ENCODE measurements at regions not wholly inside any gene's neighbourhood (a gene's known extent, or its start where the extent isn't known, plus 50 kb on each side); places are given as distances from the start of the nearest gene placed in this dataset.

GRCh38 chr3:157786618-157787017 is 283.4 kb upstream of the VEPH1 start:
- Mint-ChIP-seq H3K4me3 (no peak overlapping the region), H3K27me3 (ENCODE audit: low read depth) (no peaks in the 10 kb centered on the region), H3K9me3 (no peaks in the 10 kb centered on the region), H3K36me3 (ENCODE audit: low read depth) (no peaks in the 10 kb centered on the region), H3K4me1 (ENCODE audit: low read depth) (no peaks in the 10 kb centered on the region), H3K27ac (no peak overlapping the region)
- DNase-seq (ENCODE audit: low spot score) = no peak

DNA sequence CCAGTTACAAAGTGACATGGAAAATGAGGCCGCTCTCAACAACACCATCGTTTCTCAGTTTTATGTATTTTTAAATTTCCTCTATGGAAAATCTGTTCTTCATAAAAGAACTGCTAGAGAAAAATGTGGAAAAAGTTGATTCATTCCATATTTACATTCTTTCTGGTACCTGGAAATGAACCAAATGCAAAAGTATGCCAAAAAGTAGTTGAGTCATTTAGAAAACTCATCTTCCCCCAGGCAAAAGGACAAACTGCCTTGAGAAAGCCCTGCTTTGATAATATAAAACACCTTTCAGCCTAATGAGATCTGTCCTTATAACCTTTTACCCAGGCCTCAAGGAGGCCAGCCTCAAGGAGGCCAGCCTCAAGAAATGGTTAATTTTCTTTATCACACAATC is 283.0 kb upstream of the VEPH1 start:
- Mint-ChIP-seq H3K27ac (no peak overlapping the region), H3K4me3 (no peak overlapping the region), H3K27me3 (ENCODE audit: low read depth) (no peaks in the 10 kb centered on the region), H3K9me3 (no peaks in the 10 kb centered on the region), H3K36me3 (ENCODE audit: low read depth) (no peaks in the 10 kb centered on the region), H3K4me1 (ENCODE audit: low read depth) (no peaks in the 10 kb centered on the region)
- no peak for DNase-seq (ENCODE audit: low spot score)

- Mint-ChIP-seq H3K36me3 (ENCODE audit: low read depth) (no peaks in the 10 kb centered on the region), H3K4me1 (ENCODE audit: low read depth) (no peaks in the 10 kb centered on the region), H3K9me3 (no peaks in the 10 kb centered on the region), H3K4me3 (no peak overlapping the region), H3K27ac (no peak overlapping the region), H3K27me3 (ENCODE audit: low read depth) (no peaks in the 10 kb centered on the region)
- DNase-seq (ENCODE audit: low spot score) = no peak
Measured at GRCh38 chr3:157785102-157785826, 282.0 kb upstream of the VEPH1 start.

- H3K27ac Mint-ChIP-seq = no peak overlapping the region
- no peak overlapping the region for H3K4me3 Mint-ChIP-seq
- no peaks in the 10 kb centered on the region for H3K27me3 Mint-ChIP-seq (ENCODE audit: low read depth)
- no peaks in the 10 kb centered on the region for H3K4me1 Mint-ChIP-seq (ENCODE audit: low read depth)
- no peaks in the 10 kb centered on the region for H3K36me3 Mint-ChIP-seq (ENCODE audit: low read depth)
- no peaks in the 10 kb centered on the region for H3K9me3 Mint-ChIP-seq
- DNase-seq (ENCODE audit: low spot score) = no peak
Measured at GRCh38 chr3:157782236-157782635, 279.0 kb upstream of the VEPH1 start.

GRCh38 chr3:157776861-157777260 is 273.6 kb upstream of the VEPH1 start:
- Mint-ChIP-seq H3K27ac (no peak overlapping the region), H3K36me3 (ENCODE audit: low read depth) (no peaks in the 10 kb centered on the region), H3K27me3 (ENCODE audit: low read depth) (no peaks in the 10 kb centered on the region), H3K4me1 (ENCODE audit: low read depth) (no peaks in the 10 kb centered on the region), H3K9me3 (no peaks in the 10 kb centered on the region), H3K4me3 (no peak overlapping the region)
- DNase-seq (ENCODE audit: low spot score) = no peak

DNA sequence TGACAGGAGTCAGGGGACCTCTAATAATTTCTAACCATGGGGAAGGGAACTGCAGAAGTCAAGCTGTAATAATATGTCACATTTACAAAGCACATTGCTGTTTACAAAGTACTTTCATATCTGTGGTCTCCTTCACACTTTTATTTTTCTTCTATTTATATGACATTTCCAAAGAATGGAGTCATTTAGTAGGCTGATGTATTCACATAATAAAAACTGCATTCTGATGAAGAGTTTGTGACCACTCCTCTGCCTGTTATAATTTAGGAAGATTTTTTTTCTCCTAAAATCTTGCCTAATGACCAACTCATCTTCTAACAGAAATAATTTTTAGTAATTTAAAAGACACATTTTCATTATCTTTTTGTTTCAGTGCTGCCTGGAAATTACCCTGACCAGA is 272.2 kb upstream of the VEPH1 start:
- H3K27ac Mint-ChIP-seq = no peak overlapping the region
- no peak for DNase-seq (ENCODE audit: low spot score)
- no peak overlapping the region for H3K4me3 Mint-ChIP-seq
- no peaks in the 10 kb centered on the region for H3K9me3 Mint-ChIP-seq
- H3K4me1 Mint-ChIP-seq (ENCODE audit: low read depth) = no peaks in the 10 kb centered on the region
- H3K27me3 Mint-ChIP-seq (ENCODE audit: low read depth) = no peaks in the 10 kb centered on the region
- no peaks in the 10 kb centered on the region for H3K36me3 Mint-ChIP-seq (ENCODE audit: low read depth)

GRCh38 chr3:157769378-157769777 is 266.2 kb upstream of the VEPH1 start:
- H3K27ac Mint-ChIP-seq = no peak overlapping the region
- H3K4me3 Mint-ChIP-seq = no peak overlapping the region
- H3K9me3 Mint-ChIP-seq = no peaks in the 10 kb centered on the region
- H3K27me3 Mint-ChIP-seq (ENCODE audit: low read depth) = no peaks in the 10 kb centered on the region
- no peaks in the 10 kb centered on the region for H3K36me3 Mint-ChIP-seq (ENCODE audit: low read depth)
- DNase-seq (ENCODE audit: low spot score) = no peak
- H3K4me1 Mint-ChIP-seq (ENCODE audit: low read depth) = no peaks in the 10 kb centered on the region

DNA sequence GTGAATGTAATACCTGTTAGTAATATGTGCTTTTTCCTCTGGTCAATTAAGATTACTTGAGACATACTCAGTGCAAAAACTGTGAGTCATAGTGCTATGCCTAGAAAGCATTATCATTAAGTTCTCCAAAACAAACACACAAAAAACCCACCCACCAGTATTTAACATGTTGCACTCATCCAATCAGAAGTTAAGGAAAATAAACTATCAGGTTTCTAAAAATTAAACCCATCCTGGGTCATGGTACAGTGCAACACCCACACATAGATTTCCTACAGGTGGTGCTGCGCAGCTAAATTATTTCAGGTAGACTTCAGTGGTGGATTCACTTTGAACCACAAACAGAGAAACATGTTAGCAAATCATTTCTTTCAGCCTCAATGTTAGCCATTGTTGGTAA is 264.4 kb upstream of the VEPH1 start:
- no peak overlapping the region for H3K4me3 Mint-ChIP-seq
- H3K36me3 Mint-ChIP-seq (ENCODE audit: low read depth) = no peaks in the 10 kb centered on the region
- H3K27ac Mint-ChIP-seq = no peak overlapping the region
- no peaks in the 10 kb centered on the region for H3K4me1 Mint-ChIP-seq (ENCODE audit: low read depth)
- H3K27me3 Mint-ChIP-seq (ENCODE audit: low read depth) = no peaks in the 10 kb centered on the region
- no peaks in the 10 kb centered on the region for H3K9me3 Mint-ChIP-seq
- DNase-seq (ENCODE audit: low spot score) = no peak

- Mint-ChIP-seq H3K27ac (no peak overlapping the region), H3K36me3 (ENCODE audit: low read depth) (no peaks in the 10 kb centered on the region), H3K27me3 (ENCODE audit: low read depth) (no peaks in the 10 kb centered on the region), H3K4me3 (no peak overlapping the region), H3K9me3 (no peaks in the 10 kb centered on the region), H3K4me1 (ENCODE audit: low read depth) (no peaks in the 10 kb centered on the region)
- no peak for DNase-seq (ENCODE audit: low spot score)
Measured at GRCh38 chr3:157763644-157764043, 260.4 kb upstream of the VEPH1 start.

DNA sequence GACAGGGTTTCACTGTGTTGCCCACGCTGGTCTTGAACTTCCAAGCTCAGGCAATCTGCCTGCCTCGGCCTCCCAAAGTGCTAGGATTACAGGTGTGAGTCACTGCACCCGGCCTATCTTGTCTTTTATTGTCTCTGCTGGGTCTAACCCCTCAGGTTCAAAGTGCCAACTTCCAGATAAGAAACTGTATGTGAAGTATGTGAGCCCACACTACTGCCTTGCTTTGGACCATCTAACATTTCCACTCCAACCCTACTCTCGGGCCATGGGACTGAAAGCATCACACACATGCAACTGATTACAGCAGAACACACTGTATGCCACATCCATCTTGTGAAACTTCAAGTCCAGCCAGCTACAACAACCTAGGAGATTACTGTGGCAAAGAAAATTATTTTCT is 256.1 kb upstream of the VEPH1 start:
- no peaks in the 10 kb centered on the region for H3K36me3 Mint-ChIP-seq (ENCODE audit: low read depth)
- H3K27ac Mint-ChIP-seq = no peak overlapping the region
- H3K4me3 Mint-ChIP-seq = no peak overlapping the region
- H3K9me3 Mint-ChIP-seq = no peaks in the 10 kb centered on the region
- no peak for DNase-seq (ENCODE audit: low spot score)
- no peaks in the 10 kb centered on the region for H3K4me1 Mint-ChIP-seq (ENCODE audit: low read depth)
- H3K27me3 Mint-ChIP-seq (ENCODE audit: low read depth) = no peaks in the 10 kb centered on the region

- Mint-ChIP-seq H3K4me3 (no peak overlapping the region), H3K36me3 (ENCODE audit: low read depth) (no peaks in the 10 kb centered on the region), H3K9me3 (no peaks in the 10 kb centered on the region), H3K4me1 (ENCODE audit: low read depth) (no peaks in the 10 kb centered on the region), H3K27ac (no peak overlapping the region), H3K27me3 (ENCODE audit: low read depth) (no peaks in the 10 kb centered on the region)
- DNase-seq (ENCODE audit: low spot score) = no peak
Measured at GRCh38 chr3:157755233-157755632, 252.0 kb upstream of the VEPH1 start.

DNA sequence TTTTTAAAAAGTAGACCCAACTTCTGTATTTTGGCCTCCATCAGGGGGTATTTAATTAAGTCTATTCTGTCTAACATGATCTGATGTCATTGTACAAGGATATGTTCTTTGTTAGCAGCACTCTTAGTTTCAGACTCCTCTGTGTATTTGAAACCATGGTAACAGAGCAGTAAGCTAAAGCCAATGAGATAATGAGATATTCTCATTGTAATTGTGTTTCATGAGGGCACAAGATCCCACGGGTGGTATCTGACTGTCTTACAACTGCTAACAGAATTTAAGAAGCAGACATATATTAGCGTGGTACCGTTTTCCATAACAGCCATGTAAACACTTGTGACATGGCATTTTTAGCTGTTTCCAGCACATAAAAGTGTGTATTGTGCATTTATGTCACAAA is 251.2 kb upstream of the VEPH1 start:
- Mint-ChIP-seq H3K4me1 (ENCODE audit: low read depth) (no peaks in the 10 kb centered on the region), H3K27me3 (ENCODE audit: low read depth) (no peaks in the 10 kb centered on the region), H3K4me3 (no peak overlapping the region), H3K27ac (no peak overlapping the region), H3K9me3 (no peaks in the 10 kb centered on the region), H3K36me3 (ENCODE audit: low read depth) (no peaks in the 10 kb centered on the region)
- no peak for DNase-seq (ENCODE audit: low spot score)

- DNase-seq (ENCODE audit: low spot score) = no peak
- no peak overlapping the region for H3K4me3 Mint-ChIP-seq
- H3K27me3 Mint-ChIP-seq (ENCODE audit: low read depth) = no peaks in the 10 kb centered on the region
- no peaks in the 10 kb centered on the region for H3K4me1 Mint-ChIP-seq (ENCODE audit: low read depth)
- no peaks in the 10 kb centered on the region for H3K36me3 Mint-ChIP-seq (ENCODE audit: low read depth)
- H3K27ac Mint-ChIP-seq = no peak overlapping the region
- no peaks in the 10 kb centered on the region for H3K9me3 Mint-ChIP-seq
Measured at GRCh38 chr3:157753787-157754136, 250.5 kb upstream of the VEPH1 start.

DNA sequence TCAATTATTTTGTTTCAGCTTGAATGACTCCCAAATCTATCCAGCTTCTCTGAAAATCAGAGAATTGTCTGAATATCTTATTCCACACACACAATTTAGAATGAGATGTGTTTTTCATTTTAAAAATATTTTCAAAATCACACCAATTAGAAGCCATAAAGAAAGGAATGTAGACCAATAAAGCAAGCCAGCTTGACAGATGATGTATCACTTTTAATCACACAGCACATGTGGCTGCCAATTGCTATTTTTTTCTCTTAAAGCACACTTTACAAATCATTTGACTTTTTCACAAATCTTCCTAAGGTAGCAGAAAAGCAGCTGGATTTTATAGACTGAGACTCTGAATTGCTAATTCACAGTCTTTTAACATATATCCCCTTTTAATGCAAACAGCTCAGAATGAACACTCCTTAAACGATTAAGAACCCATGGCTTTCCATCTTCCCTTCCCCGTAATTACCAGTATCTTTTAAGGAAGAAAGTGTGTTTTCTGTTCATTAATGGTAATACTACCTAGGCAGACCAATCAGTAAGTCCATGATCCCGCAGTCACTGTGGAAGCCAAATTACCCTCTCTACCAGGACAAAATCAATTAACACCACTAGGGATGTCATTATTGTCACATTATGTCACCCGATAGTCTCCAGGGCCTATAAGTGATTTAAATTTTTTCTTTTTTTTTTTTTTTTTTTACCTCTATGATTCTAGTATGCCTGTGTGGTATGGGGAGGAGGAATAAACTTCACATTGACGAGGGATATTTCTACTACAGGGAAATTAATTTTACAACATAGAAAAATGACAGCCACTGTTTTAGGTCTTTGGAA is 250.0 kb upstream of the VEPH1 start:
- Mint-ChIP-seq H3K4me3 (no peak overlapping the region), H3K27ac (no peak overlapping the region), H3K36me3 (ENCODE audit: low read depth) (no peaks in the 10 kb centered on the region), H3K27me3 (ENCODE audit: low read depth) (no peaks in the 10 kb centered on the region), H3K9me3 (no peaks in the 10 kb centered on the region), H3K4me1 (ENCODE audit: low read depth) (no peaks in the 10 kb centered on the region)
- DNase-seq (ENCODE audit: low spot score) = no peak

DNA sequence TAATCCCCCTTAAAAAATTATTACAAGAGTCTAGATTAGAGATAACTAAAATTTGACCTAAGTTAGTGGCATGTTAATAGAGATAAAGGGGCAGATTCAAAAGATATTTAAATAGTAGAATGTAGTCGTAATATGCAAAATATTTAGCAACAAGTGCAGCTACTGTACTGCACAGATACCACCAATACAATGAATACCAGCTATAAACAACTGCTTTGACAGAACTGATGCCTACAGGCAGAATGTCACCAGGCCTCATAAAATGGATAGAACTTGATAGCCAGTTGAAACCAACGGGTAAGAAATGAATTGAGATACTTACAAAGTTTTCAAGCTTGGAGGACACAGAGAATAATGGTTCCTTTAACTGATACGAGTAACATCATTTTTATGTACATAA is 249.3 kb upstream of the VEPH1 start:
- Mint-ChIP-seq H3K27ac (no peak overlapping the region), H3K4me1 (ENCODE audit: low read depth) (no peaks in the 10 kb centered on the region), H3K36me3 (ENCODE audit: low read depth) (no peaks in the 10 kb centered on the region), H3K27me3 (ENCODE audit: low read depth) (no peaks in the 10 kb centered on the region), H3K9me3 (no peaks in the 10 kb centered on the region), H3K4me3 (no peak overlapping the region)
- DNase-seq (ENCODE audit: low spot score) = no peak

Measured in T-helper 2 cell treated with Interferon-gamma antibody and Interleukin-4, amounts not matched to agents 5 μg/mL and 100 μg/mL, for 36 hours (primary cell).